IPS-NIHi7 (cell line): ENCODE measurements at regions not wholly inside any gene's neighbourhood (a gene's known extent, or its start where the extent isn't known, plus 50 kb on each side); places are given as distances from the start of the nearest gene placed in this dataset.
"Not testable (repeated sequence)": the region's sequence is repeated elsewhere in the genome, so short reads cannot be mapped to it uniquely, and the experiment has no call there.

Experiments
- DNase-seq: peaks from one replicate; pipeline ENCODE4 v3.0.0; 2012; ENCODE audit warnings: mixed read lengths; ENCODE audit errors: extremely low spot score

DNA sequence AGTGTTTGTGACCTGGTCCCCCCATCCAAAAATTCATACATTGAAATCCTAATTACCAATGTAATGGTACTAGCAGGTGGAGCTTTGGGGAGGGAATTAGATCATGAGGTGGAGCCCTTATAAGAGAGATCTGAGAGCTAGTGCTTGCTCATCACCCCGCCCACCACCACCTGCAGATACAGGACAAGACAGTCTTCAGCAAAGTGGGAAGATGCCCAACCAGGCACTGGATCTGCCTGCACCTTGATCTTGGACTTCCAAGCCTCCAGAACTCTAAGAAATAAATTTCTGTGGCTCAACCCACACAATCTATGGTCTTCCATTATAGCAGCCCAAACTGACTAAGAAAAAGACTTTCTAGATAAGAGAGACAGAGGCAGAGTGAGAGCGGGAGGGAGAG is 343.4 kb downstream of the LRRIQ3 start:
- no peak for DNase-seq

DNA sequence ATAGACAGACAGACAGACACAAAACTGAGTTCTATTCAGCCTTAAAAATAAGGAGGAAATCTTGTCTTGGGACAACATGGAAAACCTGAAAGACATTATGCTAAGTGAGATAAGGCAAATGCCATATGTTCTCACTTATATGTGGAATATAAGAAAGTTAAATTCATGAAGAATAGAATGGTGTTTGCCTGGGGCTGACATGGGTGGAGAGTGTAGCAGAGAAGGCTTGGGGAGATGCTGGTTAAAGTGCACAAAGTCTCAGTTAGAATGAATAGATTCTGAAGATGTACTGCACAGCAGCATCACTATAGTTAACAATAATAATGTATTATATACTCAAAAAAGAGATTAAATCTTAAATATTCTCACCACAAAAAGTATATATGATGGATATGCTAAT is 355.5 kb downstream of the LRRIQ3 start:
- no peak for DNase-seq

DNA sequence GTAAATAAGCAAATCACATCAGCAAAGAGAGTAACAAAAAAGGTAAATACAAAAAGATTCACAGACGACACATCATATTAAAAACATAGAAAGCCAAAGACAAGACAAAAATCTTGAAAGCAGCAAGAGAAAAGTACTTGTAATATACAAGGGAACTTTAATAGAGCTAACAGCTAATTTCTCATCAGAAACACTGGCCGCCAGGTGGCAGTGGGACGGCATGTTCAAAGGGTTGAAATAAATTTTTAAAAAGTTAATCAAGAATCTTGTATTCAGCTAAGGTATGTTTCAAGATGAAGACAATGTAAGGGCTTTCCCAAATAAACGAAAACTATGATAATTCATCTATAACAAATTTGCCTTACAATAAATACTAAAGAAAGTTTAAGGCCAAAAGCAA is 358.1 kb downstream of the LRRIQ3 start:
- no peak for DNase-seq

DNA sequence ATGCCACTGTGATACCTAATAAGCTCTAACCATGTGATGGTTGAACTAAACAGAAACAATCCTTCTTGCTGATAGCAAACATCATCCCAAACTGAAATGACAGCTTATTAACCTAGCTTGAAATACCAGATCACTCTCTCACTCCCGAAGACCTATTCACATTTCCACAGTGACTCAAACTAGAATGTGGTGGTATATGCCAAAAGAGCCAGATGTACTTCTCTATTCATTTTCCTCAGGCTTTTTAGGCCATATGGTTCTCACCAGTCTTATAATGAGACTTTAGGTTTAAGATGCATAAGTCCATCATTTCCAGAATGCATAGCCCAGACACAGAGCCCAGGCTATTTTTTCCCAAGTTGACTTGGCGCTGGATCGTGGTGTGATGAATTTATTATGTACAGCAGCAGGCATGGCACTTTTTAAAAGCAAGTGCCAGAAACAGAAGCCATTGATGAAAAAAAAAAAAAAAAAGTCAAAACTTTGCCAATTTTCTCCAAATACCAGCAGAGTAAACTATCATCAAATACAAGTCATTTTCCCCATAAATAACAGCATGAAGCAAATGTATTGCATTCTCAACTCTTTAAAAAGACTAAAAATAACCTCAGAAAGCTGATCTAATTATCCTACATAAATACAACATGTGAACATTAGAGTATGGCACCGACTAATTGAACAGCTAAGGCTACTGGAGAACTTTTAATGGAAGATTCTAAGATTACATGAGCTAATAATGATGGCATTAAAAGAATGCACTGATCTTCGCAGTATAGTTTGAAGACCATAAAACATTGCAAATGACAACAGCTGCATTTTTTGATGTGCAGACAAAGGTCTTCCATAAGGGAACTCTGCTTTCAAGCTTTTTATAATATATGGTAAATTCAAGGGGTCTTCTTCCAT is 365.4 kb downstream of the LRRIQ3 start:
- DNase-seq = no peak

DNA sequence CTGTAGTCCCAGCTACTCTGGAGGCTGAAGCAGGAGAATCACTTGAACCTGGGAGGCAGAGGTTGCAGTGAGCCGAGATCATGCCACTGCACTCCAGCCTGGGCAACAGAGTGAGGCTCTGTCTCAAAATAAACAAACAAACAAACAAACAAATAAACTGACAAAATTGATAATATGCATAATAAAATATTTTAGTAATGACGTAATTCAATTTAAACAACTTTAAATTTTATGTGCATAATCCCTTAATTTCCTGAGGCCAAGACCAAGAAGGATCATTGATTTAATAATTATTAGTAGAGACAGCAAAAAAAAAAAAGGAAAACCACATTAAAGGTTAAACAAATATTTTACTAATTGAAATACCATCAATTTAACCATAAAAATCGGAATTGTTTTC is 370.7 kb downstream of the LRRIQ3 start:
- DNase-seq = not testable (repeated sequence)

DNA sequence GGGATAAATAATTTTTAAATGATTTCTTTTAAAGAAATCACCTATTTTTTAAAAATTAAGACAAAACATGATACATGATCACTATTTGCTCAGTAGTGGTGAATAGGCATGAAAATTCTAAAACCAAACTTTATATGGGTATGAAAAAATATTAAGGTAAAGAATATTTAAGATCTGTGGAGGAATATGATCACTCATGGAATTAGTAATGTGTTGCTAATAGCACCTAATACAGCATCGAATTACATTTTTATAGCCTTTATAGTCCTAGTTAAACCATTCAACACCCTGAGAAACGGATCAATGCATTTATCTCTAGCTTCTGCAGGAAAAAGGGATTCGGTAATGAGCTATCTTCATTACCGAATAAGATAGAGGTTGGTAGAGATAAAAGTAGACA is 373.9 kb downstream of the LRRIQ3 start:
- no peak for DNase-seq

DNA sequence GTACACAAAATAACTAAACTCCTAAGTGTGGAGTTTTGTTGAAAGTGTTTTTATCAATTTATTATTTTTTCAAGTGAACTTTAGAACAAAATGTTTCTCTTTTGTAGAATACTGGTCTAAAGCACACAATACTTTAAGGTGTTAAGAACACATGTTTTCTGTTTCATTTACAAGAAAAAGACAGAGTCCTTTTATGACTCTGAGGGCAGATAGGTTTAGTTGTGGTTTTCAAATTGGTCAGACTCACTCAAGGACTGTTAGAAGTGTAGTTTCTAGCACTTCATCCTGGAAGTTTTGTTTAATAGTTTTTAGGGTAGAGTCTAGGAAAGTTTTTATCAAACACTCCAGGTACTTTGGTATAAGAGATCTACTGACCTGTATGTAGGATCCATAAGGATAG is 376.5 kb downstream of the LRRIQ3 start:
- DNase-seq = no peak

DNA sequence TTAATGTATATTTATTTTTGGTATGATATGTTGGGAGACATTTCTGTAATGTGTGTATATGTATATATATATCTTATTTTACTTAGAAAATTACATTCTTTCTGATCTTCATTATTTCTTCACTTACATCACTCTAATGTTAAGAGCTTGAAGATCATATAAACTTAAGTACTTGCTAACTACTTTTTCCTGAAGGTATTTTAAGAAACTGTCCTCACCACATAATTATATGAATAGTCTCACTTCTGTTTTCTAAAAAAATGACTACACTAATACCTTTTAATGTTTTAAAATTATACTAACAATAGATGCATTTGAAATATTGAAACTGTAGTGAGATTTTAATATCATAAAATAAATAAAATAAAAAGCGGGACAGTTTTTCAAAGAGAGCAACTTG is 377.1 kb downstream of the LRRIQ3 start:
- DNase-seq = no peak

DNA sequence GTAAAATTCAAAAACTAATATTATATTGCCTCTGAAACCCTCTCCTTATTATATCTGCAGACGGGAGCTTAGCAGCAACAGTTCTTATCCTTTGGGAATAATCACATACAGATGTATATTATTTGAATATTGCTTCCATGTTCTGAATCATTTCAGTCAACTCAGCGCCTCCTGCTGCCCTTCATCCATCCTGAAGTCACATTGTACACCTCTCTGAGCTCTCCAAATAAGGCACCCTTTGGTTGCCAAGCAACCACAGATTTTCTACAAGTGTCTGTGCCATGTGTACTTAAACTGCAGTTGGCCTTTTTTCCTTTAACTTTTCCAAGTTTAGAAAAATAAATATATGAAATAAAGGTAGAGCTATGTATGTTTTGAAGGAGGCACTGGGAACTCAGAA is 384.3 kb downstream of the LRRIQ3 start:
- DNase-seq = no peak

DNA sequence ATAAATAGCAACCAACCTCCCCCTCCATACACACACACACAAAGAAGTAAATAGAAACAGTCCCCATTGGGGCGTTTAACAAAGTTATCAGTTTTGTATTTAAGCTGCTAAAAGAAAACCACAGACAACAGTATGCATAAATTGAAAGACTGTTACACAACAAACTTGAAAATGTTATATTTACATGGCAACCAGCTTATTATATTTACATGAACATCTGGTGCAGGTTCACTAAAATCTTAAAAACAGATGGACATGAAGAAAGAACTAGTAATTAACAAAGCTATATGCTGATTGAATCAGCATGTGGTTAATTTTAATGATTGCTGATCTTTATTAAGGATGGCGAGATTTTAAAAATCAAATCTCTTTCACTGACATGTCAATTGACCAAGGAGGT is 384.7 kb downstream of the LRRIQ3 start:
- no peak for DNase-seq

DNA sequence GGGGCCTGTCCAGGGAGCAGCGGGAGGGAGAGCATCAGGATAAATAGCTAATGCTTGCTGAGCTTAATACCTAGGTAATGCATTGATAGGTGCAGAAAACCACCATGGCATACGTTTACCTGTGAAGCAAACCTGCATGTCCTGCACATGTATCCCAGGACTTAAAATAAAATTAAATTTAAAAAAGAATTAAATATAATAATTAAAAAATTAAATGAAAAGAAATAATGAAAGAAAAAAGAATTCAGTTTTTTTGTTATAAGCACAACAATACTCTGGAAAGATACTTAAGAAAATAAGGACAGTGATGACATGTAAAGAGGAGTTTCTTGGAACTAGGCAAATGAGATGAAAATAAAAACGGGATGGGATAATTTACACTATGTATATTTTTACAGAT is 386.2 kb downstream of the LRRIQ3 start:
- no peak for DNase-seq

DNA sequence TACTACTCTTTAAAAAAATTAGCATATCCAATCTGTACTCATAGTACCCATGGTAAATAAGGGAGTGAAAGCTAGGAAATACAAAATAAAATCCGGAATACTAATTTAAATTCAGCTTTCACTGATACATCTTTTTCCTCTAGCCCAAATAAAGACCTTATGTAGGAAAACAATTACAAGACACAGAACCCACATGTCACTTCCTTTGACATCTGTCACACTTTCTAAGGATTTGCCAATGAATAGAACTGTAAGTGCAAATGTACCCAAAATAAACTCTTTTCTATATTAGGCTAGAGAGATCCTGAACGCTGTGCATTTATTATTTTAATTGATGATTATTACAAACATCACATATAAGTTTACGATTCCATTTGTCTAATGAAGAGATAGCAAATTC is 393.0 kb downstream of the LRRIQ3 start:
- no peak for DNase-seq

DNA sequence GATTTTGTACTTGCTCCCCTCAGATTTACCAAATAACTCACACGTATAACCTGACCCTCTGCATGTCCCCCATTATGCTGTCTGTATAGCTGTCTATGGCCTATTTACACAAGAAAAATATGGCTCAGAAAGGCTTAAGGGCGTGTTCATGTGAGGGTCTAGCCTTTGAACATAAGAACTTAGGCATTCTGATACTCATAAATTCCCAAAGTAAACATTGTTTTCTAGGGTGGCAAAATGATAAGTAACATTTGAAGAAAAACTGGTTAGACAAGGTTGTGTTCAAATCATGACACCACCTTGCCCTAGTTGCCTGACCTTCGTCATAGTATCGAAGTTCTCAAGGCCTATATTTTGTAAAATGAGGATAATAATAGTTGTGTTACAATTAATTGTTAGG is 394.6 kb downstream of the LRRIQ3 start:
- no peak for DNase-seq

DNA sequence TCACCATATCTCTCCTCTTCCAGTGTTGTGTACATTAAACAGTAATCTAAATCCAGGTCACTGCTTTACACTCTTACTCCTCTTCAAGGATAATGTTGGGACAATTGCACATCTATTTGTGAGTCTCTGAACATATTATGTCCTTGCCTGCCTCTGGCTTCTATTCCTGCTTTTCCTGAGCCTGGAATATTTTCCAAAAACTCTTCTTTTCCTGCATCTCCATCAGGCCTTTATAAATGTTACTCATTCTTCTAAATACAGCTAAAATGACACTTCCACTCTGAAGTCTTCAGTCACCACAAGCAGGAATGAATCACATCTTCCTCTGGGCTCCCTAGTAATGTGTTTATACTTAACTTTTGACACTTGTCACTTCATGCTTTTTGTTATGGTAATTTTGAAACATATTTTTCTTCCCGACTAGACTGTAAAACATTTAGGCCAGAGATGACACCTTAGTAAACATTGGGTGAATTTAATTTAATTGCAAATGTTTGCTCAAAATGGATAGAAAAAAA is 396.0 kb downstream of the LRRIQ3 start:
- no peak for DNase-seq

DNA sequence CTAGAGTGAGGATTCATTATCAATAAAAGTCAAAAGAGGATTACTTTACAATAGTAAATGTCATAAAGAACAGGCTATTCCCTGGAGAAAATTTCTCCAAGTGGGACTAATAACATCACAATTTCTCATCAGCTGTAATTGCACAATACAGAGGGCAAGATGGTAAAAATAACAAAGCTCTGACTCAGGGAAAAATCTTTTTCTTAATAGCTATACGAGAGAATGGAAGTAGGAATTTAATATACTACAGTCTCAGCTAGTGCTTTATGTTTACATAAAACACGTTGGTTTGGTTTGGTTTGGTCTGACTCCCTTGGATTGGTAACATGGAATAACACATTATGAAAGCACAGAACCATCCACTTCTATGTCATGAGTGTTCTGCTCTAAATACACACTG is 397.6 kb downstream of the LRRIQ3 start:
- no peak for DNase-seq

DNA sequence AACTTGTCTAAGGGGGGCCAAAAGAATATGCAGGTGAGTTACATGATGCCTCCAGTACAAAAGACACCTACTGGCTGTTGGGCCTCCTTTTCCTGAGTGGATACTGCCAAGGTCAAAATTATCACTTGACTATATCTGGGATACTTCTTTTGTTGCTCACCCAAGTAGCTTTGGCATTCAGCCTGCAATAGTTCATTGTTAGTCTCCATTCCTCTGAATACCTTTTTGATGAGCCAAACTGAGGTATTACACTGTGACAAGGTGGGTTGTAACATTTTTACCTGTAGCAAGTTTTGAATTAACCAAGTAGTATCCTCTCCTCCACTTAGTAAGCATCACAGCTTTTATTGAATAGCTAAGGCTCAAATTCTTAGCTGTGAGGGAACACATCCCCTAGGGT is 408.0 kb downstream of the LRRIQ3 start:
- DNase-seq = no peak

DNA sequence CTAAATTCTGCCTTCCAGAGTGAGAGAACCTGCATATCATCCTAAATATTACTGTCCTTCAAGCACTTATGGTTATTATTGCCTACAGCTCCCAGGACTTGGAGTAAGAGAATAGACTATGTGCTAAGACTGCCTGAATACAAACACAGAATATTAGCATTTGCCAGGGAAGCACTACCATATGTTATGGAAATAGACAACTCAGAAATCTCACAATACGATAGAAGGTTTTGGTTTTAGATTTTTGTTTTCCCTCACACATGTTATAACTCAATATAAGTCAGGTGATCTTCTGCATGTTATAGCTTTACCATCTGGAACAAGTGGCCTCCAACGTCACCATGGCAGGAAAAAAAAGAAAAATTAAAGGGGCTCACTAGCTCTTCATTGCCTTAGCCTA is 413.9 kb downstream of the LRRIQ3 start:
- DNase-seq = no peak

DNA sequence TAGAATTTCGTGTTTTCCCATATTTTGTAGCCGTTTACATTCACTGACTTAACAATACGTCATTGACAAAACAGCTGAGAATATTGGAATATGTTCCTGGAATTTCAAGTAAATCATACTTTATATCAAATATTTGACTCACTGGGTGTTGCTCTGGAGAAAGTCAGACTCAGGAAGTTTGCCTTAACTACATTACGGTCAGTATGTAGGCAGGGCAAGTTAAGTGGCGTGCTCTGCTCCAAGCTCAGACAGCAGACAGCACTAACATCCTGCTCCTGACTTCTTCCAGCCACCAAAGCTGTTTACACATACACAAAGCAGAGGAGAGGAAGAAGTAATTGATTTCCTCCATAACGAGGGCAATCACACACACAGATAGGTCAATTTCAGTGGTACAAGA is 414.6 kb downstream of the LRRIQ3 start:
- no peak for DNase-seq

DNA sequence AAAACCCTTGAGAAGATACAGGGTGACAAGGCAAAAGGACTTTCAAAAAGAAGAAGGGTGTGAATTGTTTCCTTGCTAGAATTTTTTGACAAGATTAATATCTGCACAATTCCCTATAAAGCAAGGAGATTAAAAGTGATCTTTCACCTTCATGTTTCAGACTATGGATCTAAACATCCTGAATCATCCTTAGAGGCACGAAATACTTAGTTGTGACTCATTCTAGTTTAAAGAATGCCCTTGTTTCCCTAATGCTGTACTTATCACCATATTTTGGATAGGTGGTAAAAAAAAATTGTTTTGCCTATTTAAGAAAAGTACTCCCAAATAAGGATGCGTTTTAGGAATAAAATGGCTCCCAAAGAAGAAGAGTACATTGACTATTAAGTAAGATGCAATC is 415.1 kb downstream of the LRRIQ3 start:
- no peak for DNase-seq

DNA sequence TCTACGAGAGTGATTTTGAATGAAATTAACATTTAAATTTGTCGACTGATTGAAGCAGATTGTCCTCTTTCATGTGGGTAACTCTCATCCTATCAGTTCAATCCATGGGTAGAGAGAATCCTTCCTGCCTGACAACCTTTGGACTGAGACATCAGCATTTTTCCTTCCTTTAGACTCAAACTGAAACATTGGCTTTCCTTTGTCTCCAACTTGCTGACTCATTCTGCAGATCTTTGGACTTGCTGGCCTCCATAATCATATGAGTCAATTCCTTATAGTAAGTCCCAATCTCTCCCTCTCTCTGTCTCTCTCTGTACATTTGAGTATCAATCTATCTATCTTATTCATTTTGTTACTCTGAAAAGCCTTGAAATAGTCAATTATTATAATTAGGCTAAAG is 416.7 kb downstream of the LRRIQ3 start:
- no peak for DNase-seq

DNA sequence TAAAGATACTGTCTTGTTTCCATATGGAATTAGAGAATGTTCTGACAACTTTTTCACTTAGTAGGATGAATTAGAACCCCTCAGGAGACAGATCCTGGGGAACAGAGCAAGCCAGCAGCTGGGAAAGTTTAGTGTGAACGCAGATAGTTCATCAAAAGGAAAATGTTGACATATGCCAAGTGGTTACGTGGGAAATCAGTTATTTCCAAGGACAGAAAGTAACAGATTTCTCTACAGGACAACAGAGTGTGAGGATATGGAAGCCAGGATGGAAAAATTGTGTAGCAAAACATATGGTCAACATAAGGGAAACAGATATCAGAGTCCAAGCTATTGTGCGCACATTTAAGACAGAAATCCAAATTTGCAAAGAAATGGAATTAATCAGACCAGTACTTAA is 419.5 kb downstream of the LRRIQ3 start:
- DNase-seq = no peak

DNA sequence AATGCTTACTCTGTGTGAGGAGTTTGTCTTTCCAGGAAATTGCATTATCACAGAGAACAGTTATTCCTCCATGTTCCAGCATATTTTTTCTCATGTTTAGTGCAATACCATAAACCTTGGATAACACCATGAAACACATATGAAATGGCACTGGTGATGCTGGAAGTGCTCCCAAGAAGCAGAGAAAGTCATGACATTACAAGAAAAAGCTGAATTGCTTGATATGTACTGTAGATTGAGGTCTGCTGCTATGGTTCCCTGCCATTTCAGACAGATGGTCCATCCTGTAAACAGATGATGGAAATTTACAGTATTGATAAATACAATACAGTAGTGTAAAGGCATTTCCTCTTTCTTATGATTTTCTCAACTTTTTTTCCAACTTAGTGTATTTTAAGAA is 422.1 kb downstream of the LRRIQ3 start:
- no peak for DNase-seq

DNA sequence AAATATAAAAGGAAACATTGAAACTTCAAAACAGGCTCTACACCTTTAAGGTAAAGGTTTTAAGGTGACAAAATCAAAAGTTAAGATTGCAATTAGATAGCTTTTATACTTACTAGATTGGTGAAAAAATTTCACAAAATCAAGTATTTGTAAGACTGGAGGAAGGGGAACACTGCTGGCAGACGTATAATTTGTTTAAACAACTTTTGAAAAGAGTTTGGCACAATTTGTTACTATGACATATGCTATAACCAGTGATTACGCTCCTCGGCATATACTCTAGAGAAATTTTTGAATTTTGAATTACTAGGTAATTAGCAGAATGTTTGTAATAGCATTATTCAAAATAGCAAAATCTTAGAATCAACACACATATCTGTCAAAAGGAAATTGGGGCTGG is 425.0 kb downstream of the LRRIQ3 start:
- DNase-seq = no peak

DNA sequence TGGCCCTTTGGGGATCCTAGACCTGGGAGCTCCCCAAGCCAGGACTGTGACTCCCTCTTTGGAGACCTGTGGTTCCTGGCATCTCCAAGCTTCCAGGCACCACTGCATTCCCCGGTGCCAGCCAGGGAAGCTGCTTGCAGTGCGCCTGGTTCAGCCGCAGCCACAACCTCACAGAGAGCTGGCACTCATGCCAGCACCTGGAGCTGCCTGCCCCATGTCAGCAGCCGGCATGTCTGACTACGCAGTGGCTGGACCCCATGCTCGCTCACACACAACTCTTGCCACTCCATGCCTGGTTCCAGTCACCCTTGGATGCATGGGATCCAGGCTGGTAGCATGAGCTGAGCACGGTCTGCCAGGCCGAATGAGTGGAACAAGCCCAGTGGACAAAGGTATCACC is 426.6 kb downstream of the LRRIQ3 start:
- DNase-seq = no peak
